Fibroblast of gingiva (primary cell): ENCODE measurements at regions not wholly inside any gene's neighbourhood (a gene's known extent, or its start where the extent isn't known, plus 50 kb on each side); places are given as distances from the start of the nearest gene placed in this dataset.
"Not testable (repeated sequence)": the region's sequence is repeated elsewhere in the genome, so short reads cannot be mapped to it uniquely, and the experiment has no call there.

ENCODE experiments used
- DNase-seq: peaks from one replicate; pipeline ENCODE4 v3.0.0-alpha.2; 2011; ENCODE audit warnings: low read depth

DNA sequence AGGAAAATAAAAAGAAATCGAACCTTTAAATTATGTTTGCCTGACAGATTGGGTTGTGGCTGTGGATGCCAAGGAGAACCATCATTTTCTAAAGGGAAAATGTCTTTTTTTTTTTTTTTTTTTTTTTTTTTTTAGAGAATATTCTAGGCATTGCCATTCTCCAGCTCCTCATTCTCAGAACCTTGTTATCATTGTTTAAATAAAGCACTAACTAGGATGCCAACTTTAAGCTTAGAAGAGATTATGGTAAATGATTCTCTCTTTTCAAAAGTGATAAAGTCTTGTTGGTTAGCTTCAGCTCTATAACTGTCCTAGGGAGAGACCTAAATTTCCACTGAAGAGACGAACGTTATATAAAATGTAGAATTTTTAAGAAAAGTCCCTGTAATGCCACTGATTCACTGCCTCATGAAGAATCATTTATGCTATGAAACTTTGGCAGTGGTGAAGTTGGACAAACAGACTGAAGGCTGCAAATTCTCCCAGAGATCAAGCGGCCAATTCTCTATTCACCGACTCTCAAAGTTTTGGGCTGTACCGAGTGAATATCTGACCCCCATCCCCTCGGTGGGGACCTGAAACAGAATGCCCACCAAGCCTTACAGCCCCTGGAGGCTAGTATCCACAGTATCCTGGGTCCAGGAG is 207.9 kb upstream of the PITRM1 start:
- no peak for DNase-seq

DNA sequence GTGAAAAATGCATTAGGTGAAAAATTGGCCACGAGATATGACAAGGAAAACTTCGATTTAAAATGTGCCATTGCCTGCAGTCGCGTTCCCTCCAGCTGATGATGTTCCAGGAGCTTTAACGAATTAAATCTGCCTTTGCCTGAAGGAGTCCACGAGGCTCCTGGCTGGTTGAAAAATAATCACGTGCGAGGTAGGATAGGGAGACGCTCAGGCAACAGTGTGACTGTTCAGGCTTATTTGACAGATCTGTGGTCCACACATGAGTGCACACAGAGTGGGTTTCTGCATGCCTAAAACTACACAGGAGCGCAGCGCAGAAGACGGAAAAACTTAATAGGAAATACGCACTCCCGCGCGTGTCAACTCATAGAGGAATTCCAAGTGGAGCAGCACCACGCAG is 204.0 kb upstream of the PITRM1 start:
- no peak for DNase-seq

- no peak for DNase-seq
Measured at GRCh38 chr10:3375505-3375904, 202.9 kb upstream of the PITRM1 start.

- no peak for DNase-seq
Measured at GRCh38 chr10:3374914-3375313, 202.3 kb upstream of the PITRM1 start.

- DNase-seq = not testable (repeated sequence)
Measured at GRCh38 chr10:3373374-3374027, 200.9 kb upstream of the PITRM1 start.

DNA sequence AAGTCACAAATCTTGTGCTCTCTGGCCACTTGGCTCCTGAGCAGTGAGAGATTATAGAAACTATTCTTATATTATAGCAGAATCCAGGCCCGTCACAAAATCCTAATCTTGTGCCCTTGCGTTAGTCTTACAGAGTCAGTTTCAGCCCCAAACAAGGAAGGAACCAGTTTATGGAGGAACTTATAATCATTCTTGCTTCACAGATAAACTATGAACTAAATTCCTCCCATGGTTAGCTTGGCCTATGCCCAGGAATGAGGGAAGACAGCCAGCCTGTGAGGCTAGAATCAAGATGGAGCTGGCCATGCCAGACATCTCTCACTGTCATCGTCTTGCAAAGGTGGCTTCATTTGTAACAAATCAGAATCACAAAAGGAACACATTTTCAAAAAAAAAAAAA is 199.7 kb upstream of the PITRM1 start:
- peak; percentile 69 for DNase-seq

- not testable (repeated sequence) for DNase-seq
Measured at GRCh38 chr10:3371624-3372023, 199.0 kb upstream of the PITRM1 start.

GRCh38 chr10:3366735-3367405 is 194.3 kb upstream of the PITRM1 start:
- no peak for DNase-seq

DNA sequence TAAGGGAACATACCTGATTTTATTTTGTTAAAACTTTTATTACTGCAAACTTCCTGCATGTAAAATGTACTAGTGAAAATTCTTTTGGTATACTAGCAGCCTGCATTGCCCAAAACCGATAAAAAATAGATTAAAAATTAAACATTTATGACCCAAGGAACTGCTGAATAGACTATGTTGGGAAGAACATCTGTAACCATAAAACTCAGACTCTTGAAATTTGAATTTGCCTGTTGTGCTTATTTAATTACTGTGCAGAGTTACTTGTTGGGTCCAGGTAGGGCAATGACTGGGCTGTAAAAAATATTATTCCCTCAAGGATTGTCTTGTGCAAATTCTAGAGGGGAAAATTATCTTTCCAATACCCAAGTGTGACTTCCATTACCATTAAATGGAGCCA is 193.5 kb upstream of the PITRM1 start:
- no peak for DNase-seq

DNA sequence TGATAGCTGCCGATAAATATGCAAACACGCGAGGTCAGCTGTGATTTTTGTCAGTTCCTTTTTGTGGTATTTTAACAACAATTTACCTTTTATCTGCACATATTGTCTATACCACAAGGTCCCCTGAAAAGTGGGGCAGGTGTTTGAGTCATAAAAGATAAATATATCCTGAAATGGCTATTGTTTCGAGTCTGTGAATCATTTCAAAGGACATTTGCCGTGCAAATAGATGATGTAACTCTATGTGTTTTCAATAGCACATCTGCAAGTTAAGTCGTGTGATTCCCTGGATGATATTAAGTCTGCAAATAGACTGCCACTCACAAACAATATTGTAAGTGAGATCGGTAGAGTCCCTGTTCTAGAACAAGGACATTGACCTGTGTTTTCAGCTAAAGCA is 193.0 kb upstream of the PITRM1 start:
- DNase-seq = no peak

GRCh38 chr10:3364768-3365480 is 192.3 kb upstream of the PITRM1 start:
- DNase-seq = no peak

GRCh38 chr10:3363311-3364045 is 190.9 kb upstream of the PITRM1 start:
- peak; percentile 22 for DNase-seq

DNA sequence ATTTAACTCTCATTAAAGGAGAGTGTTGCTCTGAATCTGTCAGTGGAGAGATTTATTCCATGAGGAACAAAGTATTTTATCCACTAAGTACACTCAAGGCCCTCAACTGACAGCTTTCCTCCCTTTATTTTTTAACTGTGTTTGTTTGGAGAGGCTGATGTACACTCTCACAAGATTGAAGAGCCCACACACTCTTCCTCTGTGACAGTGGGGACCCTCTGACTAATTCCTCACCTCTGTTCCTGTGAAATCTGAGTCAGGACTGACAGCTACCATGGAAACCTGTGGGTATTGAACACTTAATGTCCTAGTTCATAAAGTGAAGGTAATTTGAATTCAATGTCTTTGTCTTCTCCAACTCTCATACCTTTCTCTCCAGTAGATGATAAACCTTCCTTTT is 189.8 kb upstream of the PITRM1 start:
- no peak for DNase-seq

DNA sequence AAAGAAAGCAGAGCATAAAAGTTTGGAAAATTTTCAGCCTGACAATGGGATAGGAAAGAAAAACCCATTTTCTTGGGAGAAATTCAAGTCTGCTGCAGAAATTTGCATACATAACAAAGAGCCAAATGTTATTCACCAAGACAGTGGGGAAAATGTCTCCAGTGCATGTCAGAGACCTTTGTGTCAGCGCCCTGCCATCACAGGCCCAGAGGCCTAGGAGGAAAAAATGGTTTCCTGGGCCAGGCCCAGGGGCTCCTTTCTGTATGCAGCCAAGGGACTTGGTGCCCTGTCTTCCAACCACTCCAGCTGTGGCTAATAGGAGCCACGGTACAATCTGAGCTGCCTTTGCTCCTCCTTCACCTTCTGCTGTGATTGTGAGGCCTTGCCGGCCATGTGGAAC is 189.1 kb upstream of the PITRM1 start:
- no peak for DNase-seq

DNA sequence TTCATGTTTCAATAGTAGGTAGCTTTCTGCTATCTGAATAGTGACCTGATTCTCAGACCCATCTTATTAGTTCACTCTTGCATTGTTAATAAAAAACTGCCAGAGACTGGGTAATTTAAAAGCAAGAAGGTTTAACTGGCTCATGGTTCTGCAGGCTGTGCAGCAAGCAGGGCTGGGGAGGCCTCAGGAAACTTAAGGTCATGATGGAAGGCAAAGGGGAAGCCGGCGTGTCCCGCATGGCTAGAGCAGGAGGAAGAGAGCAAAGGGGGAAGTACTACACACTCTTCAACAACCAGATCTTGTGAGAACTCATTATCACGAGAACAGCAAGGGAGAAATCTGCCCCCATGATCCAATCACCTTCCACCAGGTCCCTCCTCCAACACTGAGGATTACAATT is 185.2 kb upstream of the PITRM1 start:
- no peak for DNase-seq

DNA sequence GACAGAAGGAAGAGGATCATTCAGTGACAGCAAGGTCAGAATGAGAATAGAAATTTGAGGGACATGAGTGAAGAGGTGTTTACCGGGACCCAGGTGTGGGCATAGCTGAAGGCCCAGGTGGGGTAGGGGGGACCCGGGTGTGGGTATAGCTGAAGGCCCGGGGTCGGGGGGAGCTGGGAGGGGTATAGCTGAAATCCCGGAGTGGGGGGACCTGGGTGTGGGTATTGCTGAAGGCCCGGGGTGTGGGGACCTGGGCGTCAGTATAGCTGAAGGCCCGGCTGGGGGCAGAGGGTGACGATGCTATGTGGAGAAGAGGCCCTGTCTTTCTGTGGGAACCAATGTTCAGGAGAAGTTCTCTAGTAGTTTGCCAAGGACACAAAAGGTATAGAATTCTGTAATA is 183.0 kb upstream of the PITRM1 start:
- DNase-seq = no peak

GRCh38 chr10:3354174-3354900 is 181.8 kb upstream of the PITRM1 start:
- no peak for DNase-seq

DNA sequence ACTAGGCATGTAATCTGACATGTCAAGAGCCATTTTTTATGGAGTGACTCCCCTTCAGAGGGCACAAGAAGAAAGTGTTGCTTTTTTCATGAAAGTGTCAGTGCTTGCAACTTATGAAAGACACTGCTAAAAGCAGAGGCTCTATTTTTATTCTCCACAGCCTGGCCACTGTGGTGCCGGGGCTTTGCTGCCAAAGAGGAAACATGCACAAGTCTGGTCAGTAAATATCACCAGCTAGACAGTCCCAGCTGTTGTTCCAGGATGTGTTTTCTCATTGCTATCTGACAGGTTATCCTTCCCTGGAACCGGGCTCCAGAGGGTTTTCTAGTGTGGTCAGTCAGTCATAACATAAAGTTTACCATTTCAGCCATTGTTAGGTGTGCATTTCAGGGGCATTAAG is 180.7 kb upstream of the PITRM1 start:
- no peak for DNase-seq

DNA sequence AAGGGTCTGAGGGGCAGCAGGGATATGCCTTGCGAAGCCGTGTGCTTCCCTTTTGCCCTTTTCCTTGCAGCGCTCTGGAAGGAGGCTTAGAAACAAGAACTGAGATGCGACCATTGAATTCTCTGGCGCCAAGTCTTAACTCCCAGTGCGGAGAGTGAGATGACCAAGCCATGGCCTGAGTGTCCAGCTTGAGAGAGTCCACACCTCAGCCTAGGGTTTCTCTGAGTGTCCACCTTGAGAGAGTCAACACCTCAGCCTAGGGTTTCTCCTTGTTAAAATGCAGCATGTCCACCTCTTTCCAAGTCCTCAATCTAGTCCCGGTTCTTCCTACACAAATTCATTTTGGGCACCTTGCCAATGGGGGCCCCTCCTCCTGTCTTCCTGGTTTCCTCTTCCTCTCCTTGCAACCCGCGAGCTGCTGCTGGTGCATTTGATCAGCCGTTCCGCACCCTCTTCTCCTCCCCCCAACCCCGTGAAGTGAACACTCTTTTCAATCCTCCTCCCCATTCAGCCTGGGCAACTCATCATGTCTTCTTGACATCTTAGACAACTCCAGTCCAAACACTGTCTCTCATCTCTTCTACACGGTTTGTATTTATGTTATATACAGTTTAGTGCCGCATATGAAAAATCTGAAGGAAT is 178.2 kb upstream of the PITRM1 start:
- DNase-seq = no peak

DNA sequence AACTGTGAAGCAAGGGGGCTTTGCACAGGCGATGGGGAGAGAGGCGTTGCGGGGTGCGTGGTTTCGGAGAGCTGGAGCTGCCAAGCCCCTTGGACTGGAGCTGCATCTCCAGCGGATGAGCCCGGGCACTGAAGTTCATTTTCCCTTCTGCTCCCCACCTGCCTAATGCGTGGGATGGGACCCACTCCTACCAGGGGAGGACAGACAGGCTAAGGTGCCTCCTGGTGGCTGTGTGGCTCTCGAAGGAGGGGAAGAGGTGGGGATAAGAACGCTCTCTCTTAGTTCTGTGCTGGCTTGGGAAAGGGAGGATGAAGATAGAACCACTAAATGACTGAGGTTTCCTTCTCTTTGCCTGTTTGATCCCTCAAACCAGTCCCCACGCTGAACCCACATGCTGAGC is 177.6 kb upstream of the PITRM1 start:
- no peak for DNase-seq

GRCh38 chr10:3348564-3348963 is 176.0 kb upstream of the PITRM1 start:
- no peak for DNase-seq
